Liver (tissue), 7 donors: ENCODE measurements at regions not wholly inside any gene's neighbourhood (a gene's known extent, or its start where the extent isn't known, plus 50 kb on each side); places are given as distances from the start of the nearest gene placed in this dataset.

Experiments
- DNase-seq: peaks from one replicate; pipeline ENCODE4 v3.0.0-alpha.2; 2017; ENCODE audit warnings: low spot score
- H3K27ac ChIP-seq, 2 donors: one replicate each; pipeline ENCODE4 v1.7.0; 2013; ENCODE audit warnings: inconsistent platforms in 2 of 2, low read length in 2 of 2, control low read depth in 1 of 2, low read depth in 1 of 2, mild to moderate bottlenecking in 1 of 2
- H3K27me3 ChIP-seq, 4 donors: one replicate each; pipeline versions ENCODE4 v1.6.1 to v1.7.0; 2013; ENCODE audit warnings: low read length in 3 of 4, inconsistent platforms in 1 of 4, mild to moderate bottlenecking in 1 of 4, moderate library complexity in 1 of 4; ENCODE audit not compliant: control insufficient read depth in 4 of 4, insufficient read depth in 4 of 4
- H3K36me3 ChIP-seq, 4 donors: one replicate each; pipeline versions ENCODE4 v1.6.1 to v1.7.0; 2013; ENCODE audit warnings: low read length in 3 of 4, mild to moderate bottlenecking in 3 of 4, low read depth in 1 of 4, moderate library complexity in 1 of 4; ENCODE audit not compliant: control insufficient read depth in 4 of 4, insufficient read depth in 3 of 4
- H3K4me1 ChIP-seq, 4 donors: one replicate each; pipeline versions ENCODE4 v1.6.1 to v1.7.0; 2013; ENCODE audit warnings: low read length in 3 of 4, mild to moderate bottlenecking in 3 of 4, moderate library complexity in 1 of 4; ENCODE audit not compliant: control insufficient read depth in 4 of 4, insufficient read depth in 4 of 4
- H3K4me3 ChIP-seq, 3 donors: one replicate each; pipeline versions ENCODE4 v1.6.1 to v1.7.0; 2013; ENCODE audit warnings: low read length in 3 of 3, control low read depth in 1 of 3, low read depth in 1 of 3, mild to moderate bottlenecking in 1 of 3
- H3K9ac ChIP-seq, 2 donors: one replicate each; pipeline ENCODE4 v1.7.0; 2013; ENCODE audit warnings: low read length in 2 of 2, mild to moderate bottlenecking in 2 of 2, moderate library complexity in 2 of 2, control low read depth in 1 of 2, low read depth in 1 of 2
- H3K9me3 ChIP-seq, 4 donors: one replicate each; pipeline versions ENCODE4 v1.6.1 to v1.7.0; 2013; ENCODE audit warnings: low read length in 3 of 4; ENCODE audit not compliant: control insufficient read depth in 4 of 4
- ATF3 ChIP-seq: IDR thresholded peaks from 2 replicates; pipeline ENCODE4 v1.6.1; 2016; ENCODE audit warnings: antibody characterized with exemption
- EGR1 ChIP-seq, 2 donors: IDR thresholded peaks; 2 replicates each; pipeline ENCODE4 v1.6.1; 2016 to 2018; ENCODE audit warnings: antibody characterized with exemption in 2 of 2, low read depth in 2 of 2
- FOXA1 ChIP-seq: IDR thresholded peaks from 2 replicates; pipeline ENCODE4 v1.6.1; 2016; ENCODE audit warnings: antibody characterized with exemption
- FOXA2 ChIP-seq: IDR thresholded peaks from 2 replicates; pipeline ENCODE4 v1.6.1; 2016; ENCODE audit warnings: antibody characterized with exemption
- GABPA ChIP-seq, 2 donors: IDR thresholded peaks in 1 of 2; conservative IDR thresholded peaks in 1 of 2; 2 replicates each; pipeline ENCODE4 v1.6.1; 2016; ENCODE audit warnings: antibody characterized with exemption in 2 of 2, mild to moderate bottlenecking in 1 of 2, moderate library complexity in 1 of 2
- HNF4A ChIP-seq, 2 donors: conservative IDR thresholded peaks; 2 replicates each; pipeline ENCODE4 v1.6.1; 2016; ENCODE audit warnings: antibody characterized with exemption in 2 of 2, mild to moderate bottlenecking in 2 of 2
- HNF4G ChIP-seq: IDR thresholded peaks from 2 replicates; pipeline ENCODE4 v1.6.1; 2016; ENCODE audit warnings: antibody characterized with exemption
- JUND ChIP-seq, 2 donors: IDR thresholded peaks; 2 replicates each; pipeline ENCODE4 v1.6.1; 2016; ENCODE audit warnings: antibody characterized with exemption in 2 of 2
- MAX ChIP-seq: IDR thresholded peaks from 2 replicates; pipeline ENCODE4 v1.6.1; 2016; ENCODE audit warnings: antibody characterized with exemption
- NR2F2 ChIP-seq: IDR thresholded peaks from 2 replicates; pipeline ENCODE4 v1.6.1; 2016; ENCODE audit warnings: antibody characterized with exemption
- RXRA ChIP-seq, 2 donors: IDR thresholded peaks; 2 replicates each; pipeline ENCODE4 v1.6.1; 2017 to 2018; ENCODE audit warnings: antibody characterized with exemption in 2 of 2, mild to moderate bottlenecking in 1 of 2
- SP1 ChIP-seq: IDR thresholded peaks from 2 replicates; pipeline ENCODE4 v1.6.1; 2018; ENCODE audit warnings: antibody characterized with exemption, mild to moderate bottlenecking
- TAF1 ChIP-seq: conservative IDR thresholded peaks from 2 replicates; pipeline ENCODE4 v1.6.1; 2016; ENCODE audit warnings: antibody characterized with exemption, mild to moderate bottlenecking
- YY1 ChIP-seq: IDR thresholded peaks from 2 replicates; pipeline ENCODE4 v1.6.1; 2016; ENCODE audit warnings: antibody characterized with exemption, mild to moderate bottlenecking
- WGBS: extraction: QIAGEN DNeasy Blood & Tissue Kit; methylation state at CpG from one replicate; pipeline ENCODE4 v1.1.7; 2013; 5-methylcytosine and 5-hydroxymethylcytosine counted together
- TF ChIP-seq, protein P1 (sequence below): IDR thresholded peaks from 2 replicates; pipeline ENCODE4 v1.6.1; 2016; ENCODE audit warnings: antibody characterized with exemption
- TF ChIP-seq, protein P2 (sequence below): IDR thresholded peaks from 2 replicates; pipeline ENCODE4 v1.6.1; 2016; ENCODE audit warnings: antibody characterized with exemption, mild to moderate bottlenecking
- donor health status: healthy.
- donor health status: healthy.
- donor health status: healthy.
- donor health status: healthy.

DNA sequence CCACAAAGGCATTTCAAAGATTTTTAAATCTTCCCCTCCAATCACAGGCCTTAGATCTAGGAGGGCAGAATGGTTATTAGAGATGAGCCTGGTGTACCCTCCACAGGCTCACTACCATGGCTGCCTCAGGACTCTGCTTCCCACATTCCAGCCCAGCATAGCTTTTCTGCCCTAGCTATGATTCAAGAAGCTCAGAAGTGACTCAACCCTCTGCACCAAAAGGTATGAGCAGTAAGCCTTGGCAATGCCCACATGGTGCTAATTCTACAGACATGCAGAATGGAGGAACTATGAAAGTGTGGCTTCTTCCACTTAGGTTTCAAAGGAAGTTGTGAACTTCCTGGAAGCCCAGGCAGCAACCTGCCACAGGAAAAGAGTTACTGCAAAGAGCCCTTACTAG is 786.2 kb downstream of the SLITRK6 start:
- Histone ChIP-seq H3K4me3 (no peak overlapping the region), H3K27ac (no peak overlapping the region), H3K9ac (no peak overlapping the region), H3K27me3 (no peaks in the 10 kb centered on the region), H3K9me3 (no peaks in the 10 kb centered on the region), H3K36me3 (no peaks in the 10 kb centered on the region), H3K4me1 (no peaks in the 10 kb centered on the region)
- DNase-seq: no peak
- TF ChIP-seq NR2F2 (no peak), HNF4G (no peak), SP1 (no peak), HNF4A (conservative IDR thresholded peaks at IDR 0.05) (no peak), YY1 (no peak)
- TF ChIP-seq, protein P1, sequence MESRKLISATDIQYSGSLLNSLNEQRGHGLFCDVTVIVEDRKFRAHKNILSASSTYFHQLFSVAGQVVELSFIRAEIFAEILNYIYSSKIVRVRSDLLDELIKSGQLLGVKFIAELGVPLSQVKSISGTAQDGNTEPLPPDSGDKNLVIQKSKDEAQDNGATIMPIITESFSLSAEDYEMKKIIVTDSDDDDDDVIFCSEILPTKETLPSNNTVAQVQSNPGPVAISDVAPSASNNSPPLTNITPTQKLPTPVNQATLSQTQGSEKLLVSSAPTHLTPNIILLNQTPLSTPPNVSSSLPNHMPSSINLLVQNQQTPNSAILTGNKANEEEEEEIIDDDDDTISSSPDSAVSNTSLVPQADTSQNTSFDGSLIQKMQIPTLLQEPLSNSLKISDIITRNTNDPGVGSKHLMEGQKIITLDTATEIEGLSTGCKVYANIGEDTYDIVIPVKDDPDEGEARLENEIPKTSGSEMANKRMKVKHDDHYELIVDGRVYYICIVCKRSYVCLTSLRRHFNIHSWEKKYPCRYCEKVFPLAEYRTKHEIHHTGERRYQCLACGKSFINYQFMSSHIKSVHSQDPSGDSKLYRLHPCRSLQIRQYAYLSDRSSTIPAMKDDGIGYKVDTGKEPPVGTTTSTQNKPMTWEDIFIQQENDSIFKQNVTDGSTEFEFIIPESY: no peak
- TF ChIP-seq, protein P2, sequence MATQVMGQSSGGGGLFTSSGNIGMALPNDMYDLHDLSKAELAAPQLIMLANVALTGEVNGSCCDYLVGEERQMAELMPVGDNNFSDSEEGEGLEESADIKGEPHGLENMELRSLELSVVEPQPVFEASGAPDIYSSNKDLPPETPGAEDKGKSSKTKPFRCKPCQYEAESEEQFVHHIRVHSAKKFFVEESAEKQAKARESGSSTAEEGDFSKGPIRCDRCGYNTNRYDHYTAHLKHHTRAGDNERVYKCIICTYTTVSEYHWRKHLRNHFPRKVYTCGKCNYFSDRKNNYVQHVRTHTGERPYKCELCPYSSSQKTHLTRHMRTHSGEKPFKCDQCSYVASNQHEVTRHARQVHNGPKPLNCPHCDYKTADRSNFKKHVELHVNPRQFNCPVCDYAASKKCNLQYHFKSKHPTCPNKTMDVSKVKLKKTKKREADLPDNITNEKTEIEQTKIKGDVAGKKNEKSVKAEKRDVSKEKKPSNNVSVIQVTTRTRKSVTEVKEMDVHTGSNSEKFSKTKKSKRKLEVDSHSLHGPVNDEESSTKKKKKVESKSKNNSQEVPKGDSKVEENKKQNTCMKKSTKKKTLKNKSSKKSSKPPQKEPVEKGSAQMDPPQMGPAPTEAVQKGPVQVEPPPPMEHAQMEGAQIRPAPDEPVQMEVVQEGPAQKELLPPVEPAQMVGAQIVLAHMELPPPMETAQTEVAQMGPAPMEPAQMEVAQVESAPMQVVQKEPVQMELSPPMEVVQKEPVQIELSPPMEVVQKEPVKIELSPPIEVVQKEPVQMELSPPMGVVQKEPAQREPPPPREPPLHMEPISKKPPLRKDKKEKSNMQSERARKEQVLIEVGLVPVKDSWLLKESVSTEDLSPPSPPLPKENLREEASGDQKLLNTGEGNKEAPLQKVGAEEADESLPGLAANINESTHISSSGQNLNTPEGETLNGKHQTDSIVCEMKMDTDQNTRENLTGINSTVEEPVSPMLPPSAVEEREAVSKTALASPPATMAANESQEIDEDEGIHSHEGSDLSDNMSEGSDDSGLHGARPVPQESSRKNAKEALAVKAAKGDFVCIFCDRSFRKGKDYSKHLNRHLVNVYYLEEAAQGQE: no peak

DNA sequence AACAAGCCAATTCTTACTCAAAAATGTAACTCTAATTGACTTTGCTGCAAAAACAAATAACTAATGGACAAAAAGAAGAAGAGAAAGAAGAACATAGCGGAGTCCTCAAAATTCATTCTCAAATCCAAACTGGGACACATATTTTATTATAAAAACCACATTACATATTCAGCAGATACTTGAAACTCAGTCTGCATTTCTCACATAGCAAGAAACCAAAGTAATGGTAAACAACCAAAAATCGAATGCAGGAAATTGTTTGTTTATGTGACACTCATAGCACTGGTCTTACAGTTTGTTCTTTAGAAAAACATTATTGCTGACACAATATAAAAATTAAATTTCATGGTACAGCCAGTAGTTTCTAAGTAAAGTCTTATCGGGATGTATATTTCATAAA is 789.8 kb downstream of the SLITRK6 start:
- TF ChIP-seq MAX (no peak), RXRA (IDR thresholded peaks at IDR 0.05) (no peak), NR2F2 (no peak), EGR1 (IDR thresholded peaks at IDR 0.05; ENCODE audit: low read depth in 2 of 2) (no peak), TAF1 (no peak), HNF4G (no peak), HNF4A (conservative IDR thresholded peaks at IDR 0.05) (no peak), ATF3 (no peak), GABPA (IDR thresholded peaks at IDR 0.05 in 1 of 2, conservative IDR thresholded peaks at IDR 0.05 in 1 of 2) (no peak), FOXA2 (no peak), YY1 (no peak), FOXA1 (no peak), JUND (IDR thresholded peaks at IDR 0.05) (no peak)
- TF ChIP-seq, protein P1: no peak
- Histone ChIP-seq H3K4me1 (no peaks in the 10 kb centered on the region), H3K27ac (no peak overlapping the region), H3K27me3 (no peaks in the 10 kb centered on the region), H3K9ac (no peak overlapping the region), H3K36me3 (no peaks in the 10 kb centered on the region), H3K4me3 (no peak overlapping the region), H3K9me3 (no peaks in the 10 kb centered on the region)
- DNase-seq: no peak
- WGBS: 72% methylated on average over 3 of the region's 3 CpGs
